ENCODE measurements at regions not wholly inside any gene's neighbourhood (a gene's known extent, or its start where the extent isn't known, plus 50 kb on each side); places are given as distances from the start of the nearest gene placed in this dataset.
"Not testable (repeated sequence)": the region's sequence is repeated elsewhere in the genome, so short reads cannot be mapped to it uniquely, and the experiment has no call there.

GRCh38 chr2:111552625-111553024 is 331.4 kb downstream of the ANAPC1 start:
- intact Hi-C loops (cut with DNase I); H3K9me3 ChIP-seq; H3K4me3 ChIP-seq; H3K27ac ChIP-seq; H3K36me3 ChIP-seq; H3K4me1 ChIP-seq; H3K27me3 ChIP-seq; DNase-seq: not testable (repeated sequence)
- WGBS, 2 donors: no CpG with 5 or more reads among the region's 9 CpGs

GRCh38 chr2:111559301-111559700 is 324.7 kb downstream of the ANAPC1 start:
- H3K4me1 ChIP-seq; H3K36me3 ChIP-seq; H3K27ac ChIP-seq; DNase-seq; intact Hi-C loops (cut with DNase I); H3K4me3 ChIP-seq; H3K9me3 ChIP-seq; H3K27me3 ChIP-seq: not testable (repeated sequence)
- 63 to 64% methylated on average over 1 to 2 of the region's 2 CpGs for WGBS, 2 donors

- H3K4me1 ChIP-seq; H3K36me3 ChIP-seq; H3K9me3 ChIP-seq; H3K27me3 ChIP-seq; H3K27ac ChIP-seq; intact Hi-C loops (cut with DNase I); DNase-seq; H3K4me3 ChIP-seq: not testable (repeated sequence)
- 80% methylated on average over 1 of the region's 3 CpGs; no CpG with 5 or more reads in 1 of the 2 donors for WGBS, 2 donors
Measured at GRCh38 chr2:111559814-111560213, 324.2 kb downstream of the ANAPC1 start.

GRCh38 chr2:111566068-111566467 is 317.9 kb downstream of the ANAPC1 start:
- H3K4me1 ChIP-seq; H3K4me3 ChIP-seq; intact Hi-C loops (cut with DNase I); DNase-seq; H3K27me3 ChIP-seq; H3K9me3 ChIP-seq; H3K36me3 ChIP-seq: not testable (repeated sequence)
- WGBS, 2 donors: 44 to 49% methylated on average over 4 to 6 of the region's 8 CpGs
- H3K27ac ChIP-seq: peak overlapping the region in 1 of 4 donors; percentile 9

- DNase-seq; H3K4me1 ChIP-seq; H3K27me3 ChIP-seq; H3K4me3 ChIP-seq; H3K36me3 ChIP-seq; H3K27ac ChIP-seq; intact Hi-C loops (cut with DNase I); H3K9me3 ChIP-seq: not testable (repeated sequence)
- 100% methylated on average over 2 of the region's 5 CpGs; no CpG with 5 or more reads in 1 of the 2 donors for WGBS, 2 donors
Measured at GRCh38 chr2:111567233-111567632, 316.8 kb downstream of the ANAPC1 start.

GRCh38 chr2:111569356-111570199 is 314.4 kb downstream of the ANAPC1 start:
- intact Hi-C loops (cut with DNase I); DNase-seq: not testable (repeated sequence)
- 50 to 62% methylated on average over 2 to 4 of the region's 5 CpGs for WGBS, 2 donors

GRCh38 chr2:111570300-111571114 is 313.5 kb downstream of the ANAPC1 start:
- H3K4me1 ChIP-seq; intact Hi-C loops (cut with DNase I); H3K4me3 ChIP-seq; DNase-seq; H3K27ac ChIP-seq; H3K27me3 ChIP-seq; H3K36me3 ChIP-seq; H3K9me3 ChIP-seq: not testable (repeated sequence)
- WGBS, 2 donors: 61 to 64% methylated on average over 6 to 7 of the region's 9 CpGs

More at GRCh38 chr2:111569356-111570199, 314.4 kb downstream of the ANAPC1 start:
- H3K27ac ChIP-seq, H3K27me3 ChIP-seq, H3K4me1 ChIP-seq, H3K36me3 ChIP-seq, H3K9me3 ChIP-seq, H3K4me3 ChIP-seq: not testable (repeated sequence)

GRCh38 chr2:111574803-111575202 is 309.2 kb downstream of the ANAPC1 start:
- H3K4me3 ChIP-seq; H3K27me3 ChIP-seq; H3K36me3 ChIP-seq; DNase-seq; intact Hi-C loops (cut with DNase I); H3K9me3 ChIP-seq; H3K27ac ChIP-seq; H3K4me1 ChIP-seq: not testable (repeated sequence)
- 78 to 83% methylated on average over 4 of the region's 4 CpGs for WGBS, 2 donors

- H3K27ac ChIP-seq; H3K27me3 ChIP-seq; H3K36me3 ChIP-seq; H3K9me3 ChIP-seq; H3K4me3 ChIP-seq; intact Hi-C loops (cut with DNase I); DNase-seq; H3K4me1 ChIP-seq: not testable (repeated sequence)
- 79 to 94% methylated on average over 9 to 10 of the region's 18 CpGs for WGBS, 2 donors
Measured at GRCh38 chr2:111577154-111577885, 306.7 kb downstream of the ANAPC1 start.

GRCh38 chr2:111579500-111580134 is 304.4 kb downstream of the ANAPC1 start:
- WGBS, 2 donors: 76 to 81% methylated on average over 4 to 8 of the region's 10 CpGs
- H3K4me1 ChIP-seq; H3K36me3 ChIP-seq; H3K9me3 ChIP-seq; intact Hi-C loops (cut with DNase I); DNase-seq; H3K4me3 ChIP-seq; H3K27ac ChIP-seq; H3K27me3 ChIP-seq: not testable (repeated sequence)

GRCh38 chr2:111580616-111581015 is 303.4 kb downstream of the ANAPC1 start:
- H3K36me3 ChIP-seq; H3K4me1 ChIP-seq; H3K4me3 ChIP-seq; H3K27ac ChIP-seq; DNase-seq; H3K9me3 ChIP-seq; intact Hi-C loops (cut with DNase I); H3K27me3 ChIP-seq: not testable (repeated sequence)
- WGBS, 2 donors: no CpG with 5 or more reads among the region's 6 CpGs

- H3K4me3 ChIP-seq; H3K4me1 ChIP-seq; H3K27ac ChIP-seq; H3K27me3 ChIP-seq; H3K36me3 ChIP-seq; H3K9me3 ChIP-seq; DNase-seq; intact Hi-C loops (cut with DNase I): not testable (repeated sequence)
- 65 to 77% methylated on average over 5 to 6 of the region's 6 CpGs for WGBS, 2 donors
Measured at GRCh38 chr2:111582090-111582489, 301.9 kb downstream of the ANAPC1 start.

All from esophagus squamous epithelium (tissue), 5 donors.